Germinal center (tissue), 1 donor: ENCODE measurements at regions not wholly inside any gene's neighbourhood (a gene's known extent, or its start where the extent isn't known, plus 50 kb on each side); places are given as distances from the start of the nearest gene placed in this dataset.
A peak's percentile ranks its signal among the peaks of the same experiment; 100 is the strongest.
"Not testable (repeated sequence)": the region's sequence is repeated elsewhere in the genome, so short reads cannot be mapped to it uniquely, and the experiment has no call there.

Source experiments
- DNase-seq: peaks from one replicate; pipeline ENCODE4 v3.0.0; 2012; ENCODE audit warnings: mixed read lengths, low spot score

DNA sequence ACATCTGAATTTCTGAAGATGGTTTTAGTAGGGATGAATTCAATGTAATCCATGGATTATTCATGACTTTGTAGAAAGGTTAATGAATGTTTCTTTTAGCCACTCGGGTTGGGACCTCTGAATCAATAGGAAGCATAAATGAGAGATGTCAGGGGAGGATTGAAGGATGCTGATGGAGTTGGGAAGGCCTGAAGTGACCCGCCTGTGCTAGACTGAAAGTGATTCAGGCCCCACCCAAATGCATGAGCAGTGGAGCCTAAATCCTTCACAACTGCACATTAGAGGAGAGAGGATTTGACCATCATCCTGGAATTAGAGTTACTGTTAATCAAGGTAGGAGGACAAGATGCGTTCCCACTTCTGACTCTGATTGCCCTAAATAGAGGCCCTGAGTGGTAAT is 162.2 kb upstream of the PTPN20 start:
- not testable (repeated sequence) for DNase-seq

DNA sequence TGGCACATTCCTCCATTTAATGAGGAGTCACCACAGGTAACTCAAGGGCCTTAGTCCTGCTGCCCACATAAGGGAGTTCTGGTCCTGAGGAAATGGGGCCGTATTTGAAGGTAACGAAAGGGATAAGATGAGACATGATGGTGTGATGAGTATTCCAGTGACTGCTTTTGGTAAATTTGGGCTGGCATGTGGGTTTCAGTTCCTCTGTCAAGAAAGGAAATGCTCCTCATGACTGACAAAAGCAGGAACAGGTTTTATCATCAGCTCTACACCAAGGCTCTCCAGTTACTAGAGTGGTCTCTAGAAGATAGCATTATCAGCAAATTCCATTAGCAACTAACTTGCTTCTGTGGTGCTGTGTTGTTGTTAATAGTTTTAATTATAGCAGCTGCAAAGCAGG is 161.8 kb upstream of the PTPN20 start:
- not testable (repeated sequence) for DNase-seq

DNA sequence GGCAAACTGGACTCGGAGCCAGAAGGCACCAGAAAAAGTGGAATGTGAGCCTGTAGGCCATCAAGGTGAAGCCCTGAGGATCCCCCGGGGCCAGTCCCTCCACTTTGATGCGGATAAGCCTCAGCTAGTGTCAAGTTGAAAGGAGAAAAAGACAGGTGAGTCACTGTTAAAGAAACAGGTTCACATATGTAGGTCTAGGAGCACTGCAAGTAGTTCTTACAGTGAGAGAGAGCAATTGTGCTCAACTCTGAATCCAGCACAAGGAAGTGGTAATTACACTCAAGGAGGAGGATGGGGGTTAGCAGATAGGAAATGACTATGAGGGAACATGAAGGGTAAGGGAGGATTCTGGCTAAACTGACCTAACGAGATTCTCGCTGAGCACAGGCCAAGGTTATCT is 157.5 kb upstream of the PTPN20 start:
- DNase-seq = not testable (repeated sequence)

DNA sequence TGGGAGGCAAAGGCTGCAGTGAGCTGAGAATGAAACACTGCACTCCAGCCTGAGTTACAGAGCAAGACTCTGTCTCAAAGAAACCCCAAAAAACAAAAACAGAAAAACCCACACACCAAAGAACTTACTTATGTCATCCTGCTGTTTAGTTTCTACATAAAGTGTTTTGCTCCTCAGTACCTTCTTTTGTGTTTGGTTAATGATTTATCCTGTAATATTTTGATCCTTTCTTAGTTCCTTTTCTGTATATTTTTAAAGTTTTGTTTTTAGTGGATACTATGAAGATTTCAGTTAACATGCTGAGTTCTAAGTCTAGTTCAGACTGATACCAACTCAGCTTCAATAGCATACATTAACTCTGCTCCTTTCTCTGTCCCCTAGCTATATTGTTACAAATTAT is 149.8 kb upstream of the PTPN20 start:
- DNase-seq = not testable (repeated sequence)

DNA sequence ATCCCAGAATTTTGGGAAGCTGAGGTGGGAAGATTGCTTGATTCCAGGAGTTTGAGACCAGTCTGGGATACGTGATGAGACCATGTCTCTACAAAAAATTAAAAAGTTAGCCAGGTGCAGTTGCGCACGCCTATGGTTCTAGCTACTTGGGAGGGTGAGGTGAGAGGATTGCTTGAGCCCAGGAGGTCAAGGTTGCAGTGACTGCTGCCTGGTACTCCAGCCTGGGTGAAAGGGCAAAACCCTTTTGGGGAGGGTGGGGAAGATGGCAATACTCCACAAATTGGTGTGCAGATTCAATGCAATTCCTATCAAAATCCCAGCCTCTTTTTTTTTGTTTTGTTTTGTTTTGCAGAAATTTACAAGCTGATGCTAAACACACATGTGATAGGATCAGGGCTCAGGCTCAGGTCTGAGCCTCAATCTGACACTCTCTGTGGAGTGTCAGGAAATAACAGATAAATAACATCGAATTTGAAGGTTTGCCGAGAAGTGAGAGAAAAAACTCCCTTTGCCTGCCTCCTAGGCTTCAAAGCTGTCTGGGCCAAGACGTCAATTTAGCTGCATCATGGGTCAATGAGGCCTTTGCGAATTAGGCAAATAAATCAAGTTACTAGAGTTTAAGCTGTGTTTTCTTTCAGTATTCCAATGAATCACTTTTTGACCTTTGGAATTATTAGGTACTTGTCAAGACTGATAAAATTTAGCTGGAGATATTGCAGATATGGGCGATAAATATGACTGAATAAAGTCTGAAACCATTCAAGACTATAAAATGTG is 142.5 kb upstream of the PTPN20 start:
- DNase-seq = not testable (repeated sequence)

DNA sequence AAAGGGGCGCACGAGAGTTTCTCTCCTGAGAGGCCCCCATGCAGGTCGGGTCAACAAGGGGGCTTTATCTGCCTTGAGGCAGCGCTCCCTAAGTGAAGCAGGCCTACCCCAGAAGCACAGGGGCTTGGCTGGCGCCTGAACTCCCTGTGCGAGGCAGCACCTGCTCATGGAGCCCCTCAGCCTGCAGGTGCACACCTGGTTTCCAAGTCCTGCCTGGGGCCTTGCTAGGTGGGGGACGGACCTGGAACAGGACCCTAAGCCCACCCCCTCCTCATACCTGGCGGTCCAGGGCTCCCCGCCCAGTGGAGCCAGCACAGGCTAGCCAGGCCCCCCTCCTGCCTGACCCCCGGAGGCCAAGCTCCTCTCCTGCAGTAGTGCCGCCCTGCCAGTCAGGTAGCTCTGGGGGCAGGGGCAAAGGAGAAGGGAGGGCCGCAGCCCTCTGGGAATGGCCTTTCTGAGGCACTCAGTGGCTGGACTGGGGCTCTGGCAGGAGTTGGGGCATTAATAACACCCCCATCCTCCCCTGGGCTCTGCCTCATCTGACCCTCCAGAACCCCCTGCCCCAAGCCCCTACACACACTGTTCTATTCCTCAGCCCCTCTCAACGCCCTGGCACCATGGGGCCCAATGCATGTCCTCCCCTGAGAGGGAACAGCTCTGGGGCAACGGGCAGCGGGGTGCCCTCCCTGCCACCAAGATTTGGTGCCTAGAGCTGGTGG is 137.9 kb upstream of the PTPN20 start:
- not testable (repeated sequence) for DNase-seq

DNA sequence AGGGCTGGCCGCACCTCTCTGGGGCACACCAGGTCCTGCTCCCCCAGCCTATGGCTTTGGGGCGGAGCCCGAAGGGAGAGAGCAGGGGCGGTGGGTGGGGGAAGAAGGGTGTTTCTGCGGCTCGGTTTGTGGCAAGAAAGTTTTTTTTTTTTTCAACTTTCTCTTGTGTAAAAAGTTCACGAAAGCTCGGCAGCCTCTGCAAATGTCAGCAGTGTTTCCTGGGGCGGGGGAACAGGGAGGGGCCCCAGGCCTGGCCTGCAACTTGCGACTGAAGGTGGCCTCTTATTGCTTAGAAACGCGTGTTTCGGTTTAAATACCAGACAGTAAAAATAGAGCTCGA is 137.4 kb upstream of the PTPN20 start:
- DNase-seq = not testable (repeated sequence)

DNA sequence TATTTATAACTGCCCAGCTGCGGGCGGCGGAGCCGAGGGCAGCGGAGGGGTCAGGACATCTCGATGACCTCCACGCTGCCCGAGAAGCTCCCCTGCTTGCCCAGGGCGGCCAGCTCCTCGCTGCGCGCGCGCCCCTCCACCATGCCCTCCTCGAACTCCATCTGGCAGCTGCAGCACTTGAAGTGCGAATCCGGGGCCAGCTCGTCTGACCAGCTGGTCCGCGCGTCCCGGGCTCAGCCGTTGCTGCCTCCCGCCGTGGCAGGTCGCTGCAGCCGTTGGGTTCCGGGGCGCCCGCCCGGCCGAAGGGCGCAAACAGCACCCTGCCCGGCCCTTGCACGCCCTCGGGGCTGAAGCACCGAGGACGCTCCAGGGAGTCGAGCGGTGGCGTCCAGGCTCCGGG is 136.9 kb upstream of the PTPN20 start:
- DNase-seq = not testable (repeated sequence)

DNA sequence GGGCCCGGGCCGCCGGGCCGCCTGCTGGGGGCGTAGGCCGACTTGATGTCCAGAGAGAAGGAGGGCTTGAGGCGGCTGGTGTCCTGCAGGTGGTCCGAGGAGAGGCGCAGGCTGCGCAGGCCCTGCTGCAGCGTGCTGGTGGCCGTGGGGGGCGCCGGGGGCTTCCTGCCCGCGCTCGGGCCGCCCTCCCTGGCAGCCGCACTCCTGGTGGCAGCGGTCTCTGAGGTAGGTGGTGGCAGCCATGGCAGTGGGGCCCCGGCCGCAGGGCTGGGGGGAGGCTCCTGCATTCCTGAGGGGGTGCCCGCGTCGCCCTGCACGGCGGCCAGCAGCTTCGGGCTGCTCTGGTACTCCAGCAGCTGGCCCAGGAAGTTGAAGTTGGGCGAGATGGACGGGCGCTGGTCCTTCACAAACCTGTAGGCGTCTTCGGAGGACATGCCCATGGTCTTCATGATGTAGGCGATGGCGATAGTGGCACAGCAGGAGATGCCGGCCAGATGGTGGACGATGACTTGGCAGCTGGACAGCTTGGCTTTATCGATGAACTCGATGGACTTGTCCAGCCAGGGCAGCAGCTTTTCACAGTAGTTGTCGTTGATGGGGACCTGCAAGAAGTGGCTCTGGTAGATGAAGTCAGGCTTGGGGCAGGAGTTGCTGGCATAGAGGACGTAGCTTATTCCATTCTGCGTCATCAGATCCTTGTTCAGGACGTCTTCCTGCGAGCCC is 136.1 kb upstream of the PTPN20 start:
- DNase-seq = not testable (repeated sequence)

DNA sequence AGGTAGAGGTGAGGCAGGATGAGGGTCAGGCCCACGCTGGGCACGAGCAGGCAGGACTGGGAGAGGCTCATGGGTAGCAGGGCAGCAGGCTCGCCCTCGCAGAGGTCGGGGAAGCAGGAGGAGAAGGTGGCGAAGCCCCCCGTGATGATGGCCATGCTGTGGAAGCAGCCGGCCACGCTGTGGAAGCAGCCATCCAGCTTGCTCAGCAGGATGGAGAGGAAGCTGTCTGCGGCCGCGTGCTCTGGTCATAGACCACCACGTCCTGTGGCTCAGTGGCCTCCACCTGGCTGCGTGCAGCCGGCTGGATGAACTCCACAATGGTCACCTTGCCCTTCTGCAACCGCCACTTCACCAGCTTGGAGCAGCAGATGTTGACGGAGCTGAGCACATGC is 135.6 kb upstream of the PTPN20 start:
- not testable (repeated sequence) for DNase-seq

DNA sequence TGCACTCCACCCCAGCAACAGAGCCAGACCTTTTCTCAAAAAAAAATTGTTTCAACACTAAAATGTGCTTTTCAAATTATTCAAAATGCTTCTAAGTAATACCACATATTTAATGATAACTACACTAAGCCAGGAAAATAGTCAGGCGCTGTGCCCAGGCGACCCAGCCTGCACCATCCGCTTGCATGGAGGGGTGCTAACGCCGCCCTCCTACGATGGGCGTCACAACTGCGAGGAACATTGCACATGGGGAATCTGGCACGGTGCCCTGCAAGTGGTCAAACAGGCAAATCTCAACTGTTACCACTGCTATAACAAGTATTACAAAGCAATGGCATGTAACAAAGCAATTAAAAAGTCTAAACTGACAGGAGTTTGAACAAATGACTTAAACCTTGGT is 131.7 kb upstream of the PTPN20 start:
- not testable (repeated sequence) for DNase-seq

DNA sequence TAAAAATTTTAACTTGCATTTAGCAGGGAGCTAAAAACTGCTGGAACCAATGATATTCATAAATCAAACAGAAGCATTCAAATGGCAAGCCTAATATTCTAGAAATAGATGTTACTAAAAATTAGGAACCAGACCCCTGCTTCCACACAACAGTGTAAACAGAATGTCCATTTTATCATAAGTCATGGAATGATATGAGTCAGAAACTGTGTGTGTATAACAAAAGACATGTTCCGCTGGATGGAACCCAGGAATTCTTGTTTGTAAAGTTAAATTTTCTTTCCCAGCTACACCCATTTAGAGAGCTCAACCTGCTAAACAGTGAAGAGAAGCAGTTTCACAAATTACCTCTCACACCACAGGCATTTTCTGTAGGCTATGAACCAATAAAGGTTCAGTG is 131.1 kb upstream of the PTPN20 start:
- DNase-seq = not testable (repeated sequence)

DNA sequence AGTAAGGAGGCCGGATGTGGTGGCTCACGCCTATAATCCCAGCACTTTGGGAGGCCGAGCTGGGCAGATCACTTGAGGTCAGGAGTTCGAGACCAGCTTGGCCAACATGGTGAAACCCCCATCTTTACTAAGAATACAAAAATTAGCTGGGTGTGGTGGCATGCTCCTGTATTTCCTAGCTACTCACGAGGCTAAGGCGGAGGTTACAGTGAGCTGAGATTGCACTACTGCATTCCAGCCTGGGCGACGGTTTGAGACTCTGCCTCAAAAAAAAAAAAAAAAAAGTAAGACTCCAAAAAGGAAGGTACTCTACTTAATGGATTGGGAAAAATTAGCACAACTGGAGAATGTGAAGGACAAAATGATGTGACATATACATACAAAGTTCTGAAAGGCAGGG is 130.2 kb upstream of the PTPN20 start:
- DNase-seq = not testable (repeated sequence)

DNA sequence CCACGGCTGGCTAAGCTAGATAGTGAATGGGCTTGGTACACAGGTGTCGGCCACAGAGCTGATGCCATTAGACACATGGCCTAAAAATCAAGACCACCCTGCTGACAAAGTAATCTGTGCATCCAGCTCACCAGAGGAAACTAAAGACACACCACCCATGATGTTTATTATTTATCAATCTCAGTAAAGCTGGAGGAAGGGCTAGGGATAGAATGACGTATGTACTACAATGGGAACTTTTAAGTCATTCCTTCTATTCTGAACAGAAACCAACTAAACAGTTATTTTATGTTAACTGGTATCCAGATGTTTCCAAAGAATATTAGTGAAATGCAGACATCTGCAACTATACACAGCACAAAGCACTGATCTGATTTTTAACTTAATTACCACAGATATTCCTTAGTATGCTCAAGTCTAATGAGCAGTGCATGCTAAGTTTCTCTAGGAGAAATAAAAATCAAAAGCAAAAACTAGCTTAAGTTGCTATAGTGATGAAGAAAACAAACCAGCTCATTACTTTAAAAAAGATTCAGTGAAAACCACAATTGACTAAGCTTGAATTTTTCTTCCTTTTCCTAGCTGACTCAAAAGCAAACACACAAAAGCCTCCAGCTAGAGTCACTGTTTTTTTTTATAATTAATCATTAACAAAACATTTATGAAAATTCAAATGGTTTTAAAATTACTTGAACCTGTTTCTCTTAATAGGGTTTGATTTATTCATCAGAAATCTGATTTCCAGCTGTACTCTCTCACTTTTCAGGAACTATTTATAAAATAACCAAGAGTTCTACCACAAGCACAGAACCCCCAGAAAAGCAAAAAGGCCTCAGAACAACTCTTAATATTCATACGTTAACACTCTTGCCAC is 129.0 kb upstream of the PTPN20 start:
- not testable (repeated sequence) for DNase-seq

DNA sequence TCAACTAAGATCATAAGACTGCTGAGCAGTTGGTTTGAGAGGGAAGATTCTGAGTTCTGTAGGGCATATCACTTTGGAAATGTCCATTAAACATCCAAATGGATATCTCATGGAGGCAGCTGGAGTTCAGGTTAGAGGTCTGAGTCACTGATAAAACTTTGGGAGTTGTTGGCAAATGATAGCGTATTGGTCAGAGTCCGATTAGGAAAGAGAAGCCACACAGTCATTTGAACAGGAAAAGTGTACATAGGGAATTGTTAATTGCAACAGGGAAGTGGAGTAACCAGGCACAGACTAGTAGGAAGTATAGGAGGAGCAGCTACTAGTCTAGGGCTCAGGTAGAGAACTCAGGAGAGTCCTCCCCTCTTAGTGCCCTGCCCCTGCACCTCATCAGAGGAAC is 126.6 kb upstream of the PTPN20 start:
- DNase-seq = not testable (repeated sequence)

DNA sequence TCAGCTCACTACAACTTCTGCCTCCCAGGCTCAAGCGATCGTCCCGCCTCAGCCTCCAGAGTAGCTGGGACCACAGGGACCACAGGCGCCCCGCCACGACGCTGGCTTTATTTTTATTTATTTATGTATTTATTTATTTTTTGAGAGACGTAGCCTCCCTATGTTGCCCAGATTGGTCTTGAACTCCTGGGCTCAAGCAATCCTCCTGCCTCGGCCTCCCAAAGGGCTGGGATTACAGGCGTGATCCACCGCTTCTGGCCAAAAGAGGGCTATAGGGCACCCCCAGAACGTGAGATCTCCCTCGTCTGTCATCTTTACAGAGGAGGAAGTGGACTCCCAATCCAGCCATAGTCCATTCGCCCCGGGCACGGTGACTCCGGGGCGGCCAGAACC is 125.1 kb upstream of the PTPN20 start:
- not testable (repeated sequence) for DNase-seq

DNA sequence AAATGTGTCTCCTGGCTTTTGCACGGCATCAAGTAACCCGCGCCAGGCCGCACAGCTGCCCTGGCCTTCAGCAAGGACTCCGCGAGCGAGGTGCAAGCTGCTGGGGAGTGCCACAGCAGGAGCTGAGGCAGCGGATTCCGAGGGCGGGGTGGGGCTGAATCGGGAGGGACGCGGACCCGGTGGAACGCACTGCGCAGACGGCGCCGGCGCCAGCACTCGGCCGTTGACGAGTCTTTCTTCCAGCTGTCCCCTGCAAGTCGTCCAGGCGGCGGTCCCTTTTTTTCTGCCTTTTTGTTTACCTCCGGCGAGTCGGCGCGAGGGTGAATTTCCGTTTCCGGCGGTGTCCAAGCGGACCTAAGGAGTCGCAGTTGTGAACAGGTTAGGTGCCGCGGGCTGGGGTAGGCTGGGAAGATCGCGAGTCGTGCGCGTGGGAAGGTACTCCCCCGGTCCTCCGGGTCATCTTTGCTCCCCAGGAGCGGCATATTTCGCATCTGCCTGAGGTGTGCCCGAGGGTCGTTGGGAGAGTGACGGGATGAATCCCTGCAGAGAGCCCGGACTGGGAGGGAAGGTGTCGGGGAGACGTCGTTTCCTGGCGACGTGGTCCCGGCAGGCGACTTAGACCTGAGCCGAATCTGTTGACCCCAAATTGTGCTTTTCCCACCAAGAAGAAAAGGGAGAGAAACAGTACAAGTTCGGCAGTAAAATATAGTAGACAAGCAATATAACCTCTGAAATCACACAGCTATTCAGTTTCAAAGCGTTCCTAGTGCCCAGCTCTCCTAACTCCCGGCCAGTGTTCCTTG is 124.5 kb upstream of the PTPN20 start:
- DNase-seq = peak; percentile 6

DNA sequence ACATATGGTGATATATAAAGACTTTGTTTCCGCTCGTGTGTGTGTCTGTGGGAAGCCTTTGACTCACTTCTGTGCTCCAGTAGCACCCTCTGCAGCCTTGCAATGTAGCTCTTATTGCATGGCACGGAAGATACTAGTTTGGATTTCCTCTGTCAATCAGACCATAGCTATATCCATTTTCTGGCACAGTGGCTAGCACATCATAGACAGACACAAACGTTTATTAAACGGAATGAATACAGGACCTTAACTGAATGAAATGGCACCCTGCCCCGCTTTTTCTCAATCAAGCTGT is 124.0 kb upstream of the PTPN20 start:
- DNase-seq = no peak

DNA sequence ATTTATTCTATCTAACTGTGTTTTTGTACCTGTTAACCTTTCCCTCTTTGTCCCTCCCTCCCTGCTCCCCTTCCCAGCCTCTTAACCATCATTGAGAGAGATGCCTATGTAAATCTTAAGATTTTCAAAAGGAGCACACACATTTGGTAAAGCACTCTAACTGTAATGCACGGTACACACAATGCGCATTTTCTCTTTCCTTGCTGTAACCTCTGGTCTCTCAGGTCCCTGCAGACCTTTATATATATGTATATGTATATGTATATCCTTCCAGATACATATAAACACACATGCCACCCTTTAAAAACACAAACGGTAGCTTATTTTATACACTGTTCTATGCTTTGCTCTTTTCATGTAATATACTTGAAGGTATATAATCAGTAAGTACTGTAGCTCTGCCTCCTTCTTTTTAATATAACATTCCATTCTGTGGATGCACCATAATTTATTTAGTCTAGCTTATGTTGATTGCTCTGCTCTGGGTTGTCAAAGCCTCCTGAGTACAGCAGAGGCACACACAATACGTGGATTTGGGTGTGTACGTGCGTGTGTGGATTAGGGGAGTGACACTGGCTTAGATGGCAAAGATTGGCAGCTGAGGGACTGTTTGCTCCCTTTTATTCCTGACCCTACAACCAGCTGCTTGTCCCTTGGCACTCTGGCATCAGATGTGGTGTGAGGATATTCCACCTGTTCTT is 118.4 kb upstream of the PTPN20 start:
- not testable (repeated sequence) for DNase-seq

DNA sequence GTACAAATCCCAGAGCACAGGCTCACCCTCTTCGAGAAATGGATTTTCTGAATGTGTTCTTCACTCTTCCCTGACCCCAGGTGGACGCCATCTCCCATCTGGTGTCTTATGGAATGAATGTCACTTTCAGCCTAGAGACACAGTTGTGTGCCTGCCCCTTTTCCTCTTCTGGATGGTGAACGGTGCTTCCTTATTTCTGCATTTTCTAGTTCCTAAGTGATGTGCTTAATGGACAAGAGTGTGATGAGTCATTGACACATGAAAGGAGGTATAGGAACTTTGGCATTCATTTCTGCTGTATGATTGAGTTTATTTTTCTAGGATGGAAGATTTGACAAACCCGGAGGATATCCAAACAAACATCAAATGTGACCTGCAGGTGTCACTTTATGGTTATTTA is 114.9 kb upstream of the PTPN20 start:
- DNase-seq = not testable (repeated sequence)

DNA sequence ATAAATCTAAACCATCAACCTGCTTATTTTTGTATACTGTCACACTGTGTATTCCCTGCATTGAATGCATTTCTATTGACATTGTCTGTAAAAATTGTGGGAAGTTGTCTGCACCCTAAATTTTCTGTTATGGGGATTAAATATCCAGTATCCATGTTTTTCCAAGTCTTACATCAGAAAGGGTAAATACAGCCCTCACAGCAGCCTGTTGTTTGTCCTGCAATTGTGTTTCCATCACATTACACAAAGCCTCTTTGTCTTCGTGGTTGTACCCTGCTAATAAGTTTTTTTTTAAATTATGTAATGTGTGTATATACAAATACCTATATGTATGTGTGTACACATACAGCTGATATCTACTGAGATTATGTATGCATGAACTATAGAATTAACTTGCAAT is 109.2 kb upstream of the PTPN20 start:
- not testable (repeated sequence) for DNase-seq
